MCF 10A (cell line): ENCODE measurements at regions not wholly inside any gene's neighbourhood (a gene's known extent, or its start where the extent isn't known, plus 50 kb on each side); places are given as distances from the start of the nearest gene placed in this dataset.

Experiments
- BruUV-seq: library from RNA; stranded (reverse); fragments of 400-500 nt; replicated peaks from 2 replicates; lab custom pipeline; 2021; lab: Mats Ljungman, UMichigan
- CTCF ChIA-PET: fragments of 300-600 bp; sonication (Branson Sonifier 250); formaldehyde crosslinking; extraction: SDS; loops from one replicate; lab custom pipeline; 2021; ENCODE audit warnings: antibody characterized with exemption, inconsistent platforms; lab: Yijun Ruan, JAX
- POLR2A ChIA-PET: fragments of 300-600, 350-650 bp; sonication (Branson Sonifier 250); formaldehyde crosslinking; extraction: SDS; loops from one replicate; lab custom pipeline; 2020; ENCODE audit warnings: antibody characterized with exemption, inconsistent platforms; lab: Yijun Ruan, JAX
- DNase-seq: peaks from one replicate; pipeline ENCODE4 v3.0.0-alpha.2; 2018; ENCODE audit not compliant: unreplicated experiment
- H3K27ac Mint-ChIP-seq: one replicate; pipeline ENCODE4 v1.8.0; 2022; ENCODE audit warnings: mild to moderate bottlenecking, low read depth, mixed read lengths; ENCODE audit not compliant: unreplicated experiment
- H3K27me3 Mint-ChIP-seq: one replicate; pipeline ENCODE4 v1.8.0; 2022; ENCODE audit warnings: mixed read lengths; ENCODE audit not compliant: insufficient read depth, unreplicated experiment
- H3K36me3 Mint-ChIP-seq: one replicate; pipeline ENCODE4 v1.8.0; 2022; ENCODE audit warnings: mild to moderate bottlenecking, moderate library complexity, mixed read lengths; ENCODE audit not compliant: insufficient read depth, unreplicated experiment
- H3K4me1 Mint-ChIP-seq: one replicate; pipeline ENCODE4 v1.8.0; 2022; ENCODE audit warnings: mixed read lengths; ENCODE audit not compliant: insufficient read depth, unreplicated experiment
- H3K4me3 Mint-ChIP-seq: one replicate; pipeline ENCODE4 v1.8.0; 2022; ENCODE audit warnings: mild to moderate bottlenecking, moderate library complexity, mixed read lengths; ENCODE audit not compliant: unreplicated experiment
- H3K9me3 Mint-ChIP-seq: one replicate; pipeline ENCODE4 v1.8.0; 2022; ENCODE audit warnings: mixed read lengths; ENCODE audit not compliant: unreplicated experiment
- intact Hi-C: fragments of 100-400 bp; cut with micrococcal nuclease; formaldehyde crosslinking; loops from 2 replicates; pipeline ENCODE4 v1.14.1; 2022
- TF ChIP-seq, protein P1 (sequence below): fragments of 200-600 bp; IDR thresholded peaks from one replicate; pipeline ENCODE4 v1.8.0; 2022; ENCODE audit warnings: antibody characterized with exemption, mild to moderate bottlenecking; ENCODE audit not compliant: unreplicated experiment

- Mint-ChIP-seq H3K36me3 (no peaks in the 10 kb centered on the region), H3K27me3 (peaks cover 80% of the 10 kb centered on the region), H3K4me1 (no peaks in the 10 kb centered on the region), H3K9me3 (no peaks in the 10 kb centered on the region), H3K27ac (no peak overlapping the region), H3K4me3 (no peak overlapping the region)
- DNase-seq, result no peak
- intact Hi-C loops, result no loop called here
- no TSS peak for BruUV-seq
- TF ChIP-seq, protein P1, sequence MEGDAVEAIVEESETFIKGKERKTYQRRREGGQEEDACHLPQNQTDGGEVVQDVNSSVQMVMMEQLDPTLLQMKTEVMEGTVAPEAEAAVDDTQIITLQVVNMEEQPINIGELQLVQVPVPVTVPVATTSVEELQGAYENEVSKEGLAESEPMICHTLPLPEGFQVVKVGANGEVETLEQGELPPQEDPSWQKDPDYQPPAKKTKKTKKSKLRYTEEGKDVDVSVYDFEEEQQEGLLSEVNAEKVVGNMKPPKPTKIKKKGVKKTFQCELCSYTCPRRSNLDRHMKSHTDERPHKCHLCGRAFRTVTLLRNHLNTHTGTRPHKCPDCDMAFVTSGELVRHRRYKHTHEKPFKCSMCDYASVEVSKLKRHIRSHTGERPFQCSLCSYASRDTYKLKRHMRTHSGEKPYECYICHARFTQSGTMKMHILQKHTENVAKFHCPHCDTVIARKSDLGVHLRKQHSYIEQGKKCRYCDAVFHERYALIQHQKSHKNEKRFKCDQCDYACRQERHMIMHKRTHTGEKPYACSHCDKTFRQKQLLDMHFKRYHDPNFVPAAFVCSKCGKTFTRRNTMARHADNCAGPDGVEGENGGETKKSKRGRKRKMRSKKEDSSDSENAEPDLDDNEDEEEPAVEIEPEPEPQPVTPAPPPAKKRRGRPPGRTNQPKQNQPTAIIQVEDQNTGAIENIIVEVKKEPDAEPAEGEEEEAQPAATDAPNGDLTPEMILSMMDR, result no peak
- CTCF ChIA-PET, result no interaction called here
- POLR2A ChIA-PET, result no interaction called here
These were observed 56.9 kb upstream of the ALKAL2 start for GRCh38 chr2:344811-345210.

- H3K27ac Mint-ChIP-seq, result no peak overlapping the region
- H3K4me3 Mint-ChIP-seq, result no peak overlapping the region
- no peaks in the 10 kb centered on the region for H3K9me3 Mint-ChIP-seq
- POLR2A ChIA-PET, result interaction anchor here (1.2 kb wide), 1 partner anchor 11 kb away, joined by 3 read pairs; no protein-coding TSS in a partner anchor
- no peak for DNase-seq
- H3K36me3 Mint-ChIP-seq, result no peaks in the 10 kb centered on the region
- CTCF ChIA-PET, result interaction anchor here (0.7 kb wide), 1 partner anchor 73 kb away, joined by 3 read pairs; no protein-coding TSS in a partner anchor
- no TSS peak for BruUV-seq
- intact Hi-C loops, result no loop called here
- TF ChIP-seq, protein P1, result no peak
- peaks cover 71% of the 10 kb centered on the region for H3K27me3 Mint-ChIP-seq
- H3K4me1 Mint-ChIP-seq, result no peaks in the 10 kb centered on the region
These were observed 55.5 kb upstream of the ALKAL2 start for GRCh38 chr2:343355-343754.

DNA sequence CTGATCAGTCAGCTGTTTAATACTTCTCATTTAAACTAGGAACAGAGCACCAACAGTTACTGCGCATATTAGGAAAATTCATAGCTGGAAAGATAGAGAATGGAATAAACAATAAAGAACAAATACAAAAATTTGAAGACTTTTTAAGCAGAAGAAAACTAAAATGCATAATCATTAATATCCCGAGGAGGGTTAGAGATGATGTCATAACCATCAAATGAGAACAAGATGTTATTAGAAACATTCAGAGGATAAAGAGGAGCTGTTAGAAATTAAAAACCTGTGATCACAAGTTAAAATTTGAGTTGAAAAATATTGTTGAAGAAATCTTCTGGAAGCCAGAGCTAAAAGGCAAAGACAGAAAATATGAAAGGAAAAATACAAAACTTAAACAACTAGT, 54.0 kb upstream of the ALKAL2 start:
- Mint-ChIP-seq H3K36me3 (no peaks in the 10 kb centered on the region), H3K27ac (no peak overlapping the region), H3K4me1 (no peaks in the 10 kb centered on the region), H3K27me3 (peaks cover 60% of the 10 kb centered on the region), H3K4me3 (no peak overlapping the region), H3K9me3 (peaks cover 5% of the 10 kb centered on the region)
- TF ChIP-seq, protein P1, result no peak
- CTCF ChIA-PET, result interaction anchor here (0.5 to 0.7 kb wide), 3 partner anchors 14 to 1312 kb away, joined by 3 to 5 read pairs (median 5); no protein-coding TSS in a partner anchor
- intact Hi-C loops, result no loop called here
- no peak for DNase-seq
- POLR2A ChIA-PET, result interaction anchor here (1.2 kb wide), 1 partner anchor 10 kb away, joined by 3 read pairs; no protein-coding TSS in a partner anchor
- BruUV-seq, result no TSS peak

DNA sequence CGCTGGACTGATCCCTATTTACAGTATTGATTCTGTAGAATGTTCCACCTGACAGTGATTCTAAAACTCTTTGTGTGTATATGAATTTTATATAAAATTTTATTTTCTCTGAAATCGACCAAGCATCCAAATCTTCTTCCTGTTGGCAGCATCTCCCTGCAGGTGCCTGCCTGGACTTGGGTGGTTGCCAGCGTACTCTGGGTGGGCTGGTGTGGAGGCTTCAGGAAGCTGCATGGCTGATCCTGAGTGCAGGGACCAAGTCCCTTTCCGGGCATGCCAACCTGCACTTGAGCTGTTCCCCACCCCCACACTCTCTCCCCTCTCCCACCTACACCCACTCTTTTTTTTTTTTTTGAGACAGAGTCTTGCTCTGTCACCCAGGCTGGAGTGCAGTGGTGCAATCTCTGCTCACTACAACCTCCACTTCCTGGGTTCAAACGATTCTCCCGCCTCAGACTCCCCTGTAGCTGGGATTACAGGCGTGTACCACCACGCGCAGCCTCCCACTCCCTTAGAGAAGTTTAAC, 53.2 kb upstream of the ALKAL2 start:
- H3K4me3 Mint-ChIP-seq, result no peak overlapping the region
- no peaks in the 10 kb centered on the region for H3K4me1 Mint-ChIP-seq
- no peaks in the 10 kb centered on the region for H3K36me3 Mint-ChIP-seq
- intact Hi-C loops, result no loop called here
- POLR2A ChIA-PET, result no interaction called here
- BruUV-seq, result no TSS peak
- H3K27ac Mint-ChIP-seq, result no peak overlapping the region
- TF ChIP-seq, protein P1, result no peak
- H3K27me3 Mint-ChIP-seq, result peaks cover 51% of the 10 kb centered on the region
- H3K9me3 Mint-ChIP-seq, result peaks cover 11% of the 10 kb centered on the region
- no peak for DNase-seq
- CTCF ChIA-PET, result interaction anchor here (0.6 to 0.7 kb wide), 2 partner anchors 13 to 1313 kb away, joined by 3 to 5 read pairs; no protein-coding TSS in a partner anchor
